Endothelial cell of hepatic sinusoid (primary cell): ENCODE measurements at regions not wholly inside any gene's neighbourhood (a gene's known extent, or its start where the extent isn't known, plus 50 kb on each side); places are given as distances from the start of the nearest gene placed in this dataset.

Experiments used
- in situ Hi-C: cut with HindIII; loops from 2 replicates; pipeline ENCODE4 v1.10.0; 2017; ENCODE audit warnings: low sequenced_read_pairs

- in situ Hi-C loops: loop anchor here (10.0 kb wide), 1 partner anchor 251 kb away; the partner anchor contains the start of genes C9orf50 and NTMT1
These were observed 195.3 kb upstream of the IER5L start for GRCh38 chr9:129373361-129373760.

- in situ Hi-C loops: loop anchor here (10.0 kb wide), 1 partner anchor 254 kb away; the partner anchor contains the start of genes C9orf50 and NTMT1
These were observed 192.7 kb upstream of the IER5L start for GRCh38 chr9:129370770-129371169.

GRCh38 chr9:129368444-129368978 is 190.4 kb upstream of the IER5L start:
- in situ Hi-C loops: no loop called here

- in situ Hi-C loops: no loop called here
These were observed 189.2 kb upstream of the IER5L start for GRCh38 chr9:129367287-129367686.

- in situ Hi-C loops: no loop called here
These were observed 187.1 kb upstream of the IER5L start for GRCh38 chr9:129365196-129365595.

GRCh38 chr9:129363216-129363873 is 185.3 kb upstream of the IER5L start:
- in situ Hi-C loops: no loop called here

GRCh38 chr9:129362287-129363000 is 184.4 kb upstream of the IER5L start:
- in situ Hi-C loops: no loop called here

- in situ Hi-C loops: no loop called here
These were observed 183.1 kb upstream of the IER5L start for GRCh38 chr9:129361196-129361595.

GRCh38 chr9:129359916-129360536 is 182.0 kb upstream of the IER5L start:
- in situ Hi-C loops: no loop called here

- in situ Hi-C loops: no loop called here
These were observed 181.2 kb upstream of the IER5L start for GRCh38 chr9:129359162-129359811.

- in situ Hi-C loops: no loop called here
These were observed 180.6 kb upstream of the IER5L start for GRCh38 chr9:129358621-129359154.

GRCh38 chr9:129357773-129358245 is 179.7 kb upstream of the IER5L start:
- in situ Hi-C loops: no loop called here

- in situ Hi-C loops: no loop called here
These were observed 179.1 kb upstream of the IER5L start for GRCh38 chr9:129356871-129357772.

GRCh38 chr9:129355631-129356030 is 177.6 kb upstream of the IER5L start:
- in situ Hi-C loops: no loop called here

- in situ Hi-C loops: no loop called here
These were observed 176.4 kb upstream of the IER5L start for GRCh38 chr9:129354498-129354897.

- in situ Hi-C loops: no loop called here
These were observed 175.8 kb upstream of the IER5L start for GRCh38 chr9:129353697-129354336.

- in situ Hi-C loops: no loop called here
These were observed 174.2 kb upstream of the IER5L start for GRCh38 chr9:129352146-129352865.

GRCh38 chr9:129351642-129352145 is 173.6 kb upstream of the IER5L start:
- in situ Hi-C loops: no loop called here
